KOPT-K1 (cell line): ENCODE measurements at regions not wholly inside any gene's neighbourhood (a gene's known extent, or its start where the extent isn't known, plus 50 kb on each side); places are given as distances from the start of the nearest gene placed in this dataset.

ENCODE experiments used
- H3K27ac ChIP-seq: fragments of 200-600 bp; sonication (generic); 2 replicates; pipeline ENCODE4 v1.5.1; 2016; ENCODE audit warnings: antibody characterized with exemption, mild to moderate bottlenecking, low read depth, low read length; ENCODE audit not compliant: poor library complexity, severe bottlenecking
- H3K36me3 ChIP-seq: fragments of 200-600 bp; sonication (generic); 2 replicates; pipeline ENCODE4 v1.5.1; 2017; ENCODE audit warnings: antibody characterized with exemption, mild to moderate bottlenecking, low read length, moderate library complexity; ENCODE audit not compliant: insufficient read depth
- H3K9me3 ChIP-seq: fragments of 200-600 bp; sonication (generic); 2 replicates; pipeline ENCODE4 v1.5.1; 2017; ENCODE audit warnings: antibody characterized with exemption, low read length, mild to moderate bottlenecking; ENCODE audit not compliant: insufficient read depth, poor library complexity, severe bottlenecking

DNA sequence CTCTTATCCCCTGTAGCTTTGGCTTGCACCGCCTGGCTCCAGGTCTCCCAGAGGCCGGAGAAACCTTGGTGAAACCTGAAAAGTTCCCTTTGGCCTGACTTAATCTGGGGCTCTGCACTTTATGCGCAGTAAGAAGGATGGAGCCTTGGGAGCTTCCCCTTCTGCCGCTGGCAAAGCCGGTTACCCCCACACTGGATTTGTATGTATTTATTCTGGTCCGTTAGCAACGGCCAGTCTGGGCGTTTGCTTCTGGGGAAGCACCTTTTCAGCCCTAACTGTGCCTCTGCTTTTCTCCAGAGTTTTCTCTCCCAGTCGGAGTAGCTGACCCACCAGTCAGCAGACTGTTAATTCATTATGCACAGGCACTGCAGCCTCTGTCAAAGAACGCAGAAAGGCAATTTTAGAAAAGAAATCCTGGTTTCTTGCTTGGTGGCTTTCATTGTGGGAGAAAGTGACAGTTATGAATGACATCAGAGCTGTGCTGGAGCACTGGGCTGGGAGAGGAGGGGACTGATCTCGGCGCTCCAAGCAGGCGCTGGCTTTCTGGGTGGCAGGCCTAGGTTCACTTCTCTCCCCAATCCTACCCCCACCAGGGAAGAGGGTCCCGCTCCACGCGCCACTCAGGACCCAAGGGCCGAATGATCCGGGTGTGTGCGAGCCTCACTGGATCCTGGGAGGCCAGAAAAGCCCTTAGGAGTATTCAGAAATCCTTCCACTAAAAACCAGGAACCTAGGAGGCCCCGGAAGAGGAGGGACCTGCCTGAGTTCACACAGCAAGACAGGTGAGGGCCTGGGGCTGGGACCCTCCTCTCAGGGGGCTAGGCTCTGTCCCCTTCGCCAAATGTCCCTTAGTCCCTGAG lies 70.2 kb downstream of the RTL6 start:
- no peaks in the 10 kb centered on the region for H3K36me3 ChIP-seq
- H3K9me3 ChIP-seq, result no peaks in the 10 kb centered on the region
- H3K27ac ChIP-seq, result no peak overlapping the region

DNA sequence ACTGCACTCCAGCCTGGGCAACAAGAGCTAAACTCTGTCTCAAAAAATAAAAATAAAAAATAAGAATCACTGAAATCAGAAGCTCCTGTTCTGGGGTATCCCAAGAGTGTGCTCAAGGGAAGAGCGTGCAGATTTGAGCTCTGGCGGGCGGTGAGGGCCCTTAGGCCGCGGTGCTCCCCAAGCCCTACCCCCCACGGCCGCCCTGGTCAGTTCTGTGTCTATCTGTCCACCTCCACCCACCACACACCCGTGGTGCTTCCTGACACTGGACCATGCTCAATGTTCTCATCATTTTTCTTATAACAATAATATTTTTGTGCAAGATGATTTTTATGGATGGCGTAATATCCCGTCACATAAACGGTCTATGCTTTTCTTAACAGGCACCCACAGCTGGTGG lies 71.1 kb downstream of the RTL6 start:
- Histone ChIP-seq H3K27ac (no peak overlapping the region), H3K36me3 (no peaks in the 10 kb centered on the region), H3K9me3 (peaks cover under 1% of the 10 kb centered on the region)

DNA sequence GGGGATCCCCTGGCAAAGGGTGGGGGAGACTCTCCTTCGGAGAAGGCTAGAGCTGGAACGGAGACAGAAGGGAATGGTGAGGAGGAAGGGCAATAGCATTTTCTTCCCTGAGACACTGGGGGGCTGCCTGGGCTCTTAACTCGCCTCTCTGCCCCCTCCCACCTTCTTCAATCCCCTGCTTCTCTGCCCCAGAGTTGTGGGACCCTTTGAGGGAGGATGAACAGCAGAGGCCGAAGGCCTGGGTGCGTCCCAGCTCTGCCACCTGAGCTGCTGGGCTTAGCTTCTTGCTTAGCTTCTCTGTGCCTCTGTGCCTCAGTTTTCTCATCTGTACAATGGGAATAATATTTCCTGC lies 72.4 kb downstream of the RTL6 start:
- no peak overlapping the region for H3K27ac ChIP-seq
- peaks cover 12% of the 10 kb centered on the region for H3K9me3 ChIP-seq
- no peaks in the 10 kb centered on the region for H3K36me3 ChIP-seq

DNA sequence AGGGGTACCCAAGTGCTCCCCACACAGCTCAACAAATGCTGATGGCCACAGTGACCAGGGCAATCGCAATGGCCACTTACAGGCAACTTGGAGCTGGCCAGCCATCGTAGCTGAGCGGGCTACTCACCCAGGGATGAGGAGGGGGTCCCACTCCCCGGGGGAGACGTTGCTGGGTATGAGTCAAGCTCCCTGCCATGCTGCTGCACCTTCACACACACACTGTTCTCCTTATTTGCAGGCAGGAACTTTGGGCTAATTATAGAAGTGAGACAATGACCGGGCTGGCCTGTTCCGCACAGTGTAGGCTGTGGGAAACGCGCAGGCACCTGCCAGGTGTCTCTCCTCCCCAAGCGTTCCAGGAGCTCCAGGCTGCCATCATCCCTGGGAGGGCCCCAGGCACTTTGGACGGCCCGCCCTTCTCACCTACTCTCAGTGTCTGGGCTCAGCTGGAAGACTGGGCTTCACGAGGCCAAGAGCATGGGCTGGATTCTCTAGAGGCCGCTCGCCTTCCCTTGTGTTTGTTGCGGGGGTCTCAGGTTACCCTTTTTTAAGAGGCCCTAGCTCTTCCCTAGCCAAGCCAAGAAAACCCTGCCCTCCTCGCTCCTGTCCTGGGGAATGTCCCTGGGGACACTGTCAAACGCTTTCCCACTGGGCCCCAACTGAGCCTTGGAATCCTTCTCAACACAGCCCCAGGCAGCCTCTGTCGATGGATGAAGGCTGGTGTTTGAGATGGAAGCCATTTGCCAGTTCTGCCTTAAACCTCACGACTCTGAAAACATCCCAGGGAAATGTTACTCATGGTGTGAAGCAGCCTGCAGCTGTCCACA lies 73.0 kb downstream of the RTL6 start:
- Histone ChIP-seq H3K27ac (no peak overlapping the region), H3K36me3 (no peaks in the 10 kb centered on the region), H3K9me3 (peaks cover 18% of the 10 kb centered on the region)

DNA sequence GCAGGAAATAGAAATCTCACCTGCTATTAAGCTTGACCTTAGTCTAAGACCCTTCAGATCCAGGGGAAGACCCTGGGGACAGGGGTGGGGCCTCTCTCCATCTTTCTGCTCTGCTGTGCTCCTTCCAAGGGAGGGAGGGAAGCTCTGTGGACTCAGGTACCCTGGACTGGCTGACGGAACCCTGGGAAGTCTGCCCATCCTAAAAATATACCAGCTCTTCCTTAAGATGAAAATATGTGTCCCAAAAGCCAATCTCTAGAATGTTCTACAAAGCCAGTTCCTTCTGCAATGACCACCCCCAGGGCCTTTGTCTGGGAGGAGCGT lies 73.7 kb downstream of the RTL6 start:
- H3K9me3 ChIP-seq, result peaks cover 26% of the 10 kb centered on the region
- no peak overlapping the region for H3K27ac ChIP-seq
- H3K36me3 ChIP-seq, result no peaks in the 10 kb centered on the region

DNA sequence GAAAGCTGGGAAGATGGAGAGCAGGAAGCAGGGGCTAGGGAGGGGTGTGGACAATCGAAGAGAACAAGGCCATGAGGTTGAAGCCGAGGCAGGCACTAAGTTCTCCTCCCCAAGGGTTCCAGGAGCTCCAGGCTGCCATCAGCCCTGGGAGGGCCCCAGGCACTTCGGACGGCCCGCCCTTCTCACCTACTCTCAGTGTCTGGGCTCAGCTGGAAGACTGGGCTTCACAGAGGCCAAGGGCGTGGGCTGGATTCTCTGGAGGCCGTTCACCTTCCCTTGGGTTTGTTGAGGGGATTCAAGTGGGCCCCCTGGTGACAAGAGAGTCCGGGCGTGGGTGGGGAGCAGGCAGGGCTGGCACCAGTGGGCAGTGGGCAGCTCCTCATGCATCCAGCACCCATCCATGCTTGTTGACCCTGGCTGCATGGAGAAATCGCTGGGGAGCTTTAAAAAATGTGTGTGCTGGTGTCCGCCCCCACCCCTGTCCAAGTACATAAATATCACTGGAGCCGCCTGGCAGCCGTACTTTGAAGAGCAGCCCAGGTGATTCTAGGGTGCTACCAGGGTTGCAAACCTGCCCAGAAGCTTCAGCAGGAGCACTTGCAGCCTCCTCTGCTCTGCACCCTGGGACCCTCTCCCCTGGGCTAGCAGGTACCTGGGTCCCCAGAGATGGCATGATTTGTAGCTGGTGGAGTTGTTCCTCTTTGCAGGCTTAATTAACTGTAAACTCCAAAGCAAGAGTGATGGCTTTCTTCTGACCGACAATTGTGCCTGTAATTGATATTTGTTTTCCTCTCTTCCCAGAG lies 74.3 kb downstream of the RTL6 start:
- H3K9me3 ChIP-seq, result peaks cover 31% of the 10 kb centered on the region
- H3K27ac ChIP-seq, result no peak overlapping the region
- H3K36me3 ChIP-seq, result no peaks in the 10 kb centered on the region

DNA sequence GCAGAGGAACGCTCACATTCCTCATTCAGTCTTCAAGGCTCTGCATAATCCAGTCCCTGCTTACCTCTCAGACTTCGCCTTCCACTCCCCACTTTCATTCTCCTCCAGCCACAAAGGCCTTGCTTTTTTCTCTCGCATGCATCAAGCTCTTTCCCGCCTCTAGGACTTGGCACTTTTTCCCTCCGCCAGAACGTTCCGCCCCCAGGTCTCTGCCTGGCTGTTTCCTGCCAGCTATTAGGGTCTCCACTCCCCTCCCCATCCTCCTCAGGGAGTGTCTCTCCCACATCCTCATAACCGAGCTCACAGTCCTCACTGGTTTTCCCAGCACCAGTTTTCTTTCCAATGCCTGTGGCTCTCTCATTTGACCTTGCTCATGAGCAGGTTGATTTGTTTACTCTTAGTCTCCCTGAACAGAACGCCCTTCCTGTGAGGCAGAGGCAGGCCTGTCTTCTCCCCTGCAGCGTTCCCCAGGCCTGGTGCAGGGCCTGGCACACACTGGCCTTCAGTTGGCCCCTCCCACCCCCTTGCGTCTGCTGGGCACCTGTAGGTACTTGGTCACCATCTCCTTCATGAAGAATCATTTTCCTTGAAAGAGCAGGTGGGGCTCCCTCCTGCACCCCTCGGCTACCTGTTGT lies 75.2 kb downstream of the RTL6 start:
- H3K27ac ChIP-seq, result no peak overlapping the region
- no peaks in the 10 kb centered on the region for H3K36me3 ChIP-seq
- peaks cover 32% of the 10 kb centered on the region for H3K9me3 ChIP-seq

DNA sequence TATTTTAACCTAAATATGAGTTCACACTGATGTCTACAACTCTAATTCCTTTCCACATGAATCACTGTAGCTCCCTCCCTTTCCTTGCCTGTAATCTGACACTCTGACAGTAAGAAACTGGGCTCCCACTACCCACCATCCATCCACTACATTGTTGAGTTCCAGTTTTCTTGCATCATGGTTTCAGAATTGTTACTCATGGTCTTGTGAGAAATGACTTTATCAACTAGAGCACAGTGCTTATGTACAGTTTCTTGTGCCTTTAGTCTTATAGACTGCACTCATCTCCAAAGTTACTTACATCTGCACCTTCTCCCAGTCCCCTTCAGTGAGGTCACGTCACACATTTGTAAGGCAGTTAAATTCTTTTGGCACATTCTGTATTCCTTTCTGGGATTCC lies 78.6 kb downstream of the RTL6 start:
- Histone ChIP-seq H3K36me3 (no peaks in the 10 kb centered on the region), H3K9me3 (peaks cover 38% of the 10 kb centered on the region), H3K27ac (no peak overlapping the region)

DNA sequence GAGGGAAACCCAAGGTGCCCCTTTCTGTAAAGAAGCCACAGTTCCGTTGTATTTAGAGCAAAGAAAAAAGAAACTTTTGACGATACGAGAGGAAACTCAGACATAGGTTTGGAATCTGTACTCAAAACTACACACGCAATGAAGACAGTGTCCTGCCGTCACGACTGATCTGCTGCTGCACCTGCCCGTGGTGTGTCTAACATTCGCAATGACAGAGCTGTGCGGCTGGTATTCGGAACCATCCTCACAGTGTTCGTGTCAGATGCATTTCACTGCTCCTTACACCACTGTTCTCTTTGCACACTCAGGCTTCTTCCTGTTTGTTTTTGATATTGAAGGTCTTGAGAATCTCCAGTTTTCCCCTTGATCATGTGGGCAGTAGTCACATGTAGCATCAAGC lies 84.8 kb downstream of the RTL6 start:
- H3K9me3 ChIP-seq, result peaks cover 5% of the 10 kb centered on the region
- H3K27ac ChIP-seq, result no peak overlapping the region
- no peaks in the 10 kb centered on the region for H3K36me3 ChIP-seq

DNA sequence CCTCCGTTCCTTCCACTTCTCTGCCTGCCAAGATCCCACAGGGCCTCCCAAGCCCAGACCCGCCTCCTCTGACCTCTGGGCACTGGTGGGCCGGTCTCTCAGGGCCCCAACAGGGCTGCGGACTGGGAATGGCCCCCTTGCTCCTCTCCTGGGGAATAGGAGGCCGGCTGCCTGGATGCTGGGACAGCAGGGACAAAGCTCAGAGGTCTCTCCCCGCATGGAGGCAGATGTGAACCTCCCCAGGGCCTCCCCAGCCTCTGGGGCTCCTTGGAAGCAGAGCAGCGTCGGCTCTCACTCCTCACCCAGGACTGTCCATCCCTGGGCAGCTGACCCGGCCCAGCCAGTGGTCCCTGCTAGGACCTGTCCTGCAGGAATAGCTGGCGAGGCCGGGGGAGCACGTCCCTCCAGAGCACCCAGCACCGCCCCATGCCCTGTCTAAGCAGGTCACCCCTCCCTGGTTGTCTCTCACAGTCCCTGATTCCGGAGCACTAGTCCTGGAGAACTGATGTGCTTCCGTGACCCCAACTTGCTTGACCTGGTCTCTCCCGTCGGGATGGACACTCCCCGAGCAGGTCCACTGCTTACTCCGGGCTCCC lies 85.8 kb downstream of the RTL6 start:
- Histone ChIP-seq H3K27ac (no peak overlapping the region), H3K36me3 (no peaks in the 10 kb centered on the region), H3K9me3 (peaks cover under 1% of the 10 kb centered on the region)

DNA sequence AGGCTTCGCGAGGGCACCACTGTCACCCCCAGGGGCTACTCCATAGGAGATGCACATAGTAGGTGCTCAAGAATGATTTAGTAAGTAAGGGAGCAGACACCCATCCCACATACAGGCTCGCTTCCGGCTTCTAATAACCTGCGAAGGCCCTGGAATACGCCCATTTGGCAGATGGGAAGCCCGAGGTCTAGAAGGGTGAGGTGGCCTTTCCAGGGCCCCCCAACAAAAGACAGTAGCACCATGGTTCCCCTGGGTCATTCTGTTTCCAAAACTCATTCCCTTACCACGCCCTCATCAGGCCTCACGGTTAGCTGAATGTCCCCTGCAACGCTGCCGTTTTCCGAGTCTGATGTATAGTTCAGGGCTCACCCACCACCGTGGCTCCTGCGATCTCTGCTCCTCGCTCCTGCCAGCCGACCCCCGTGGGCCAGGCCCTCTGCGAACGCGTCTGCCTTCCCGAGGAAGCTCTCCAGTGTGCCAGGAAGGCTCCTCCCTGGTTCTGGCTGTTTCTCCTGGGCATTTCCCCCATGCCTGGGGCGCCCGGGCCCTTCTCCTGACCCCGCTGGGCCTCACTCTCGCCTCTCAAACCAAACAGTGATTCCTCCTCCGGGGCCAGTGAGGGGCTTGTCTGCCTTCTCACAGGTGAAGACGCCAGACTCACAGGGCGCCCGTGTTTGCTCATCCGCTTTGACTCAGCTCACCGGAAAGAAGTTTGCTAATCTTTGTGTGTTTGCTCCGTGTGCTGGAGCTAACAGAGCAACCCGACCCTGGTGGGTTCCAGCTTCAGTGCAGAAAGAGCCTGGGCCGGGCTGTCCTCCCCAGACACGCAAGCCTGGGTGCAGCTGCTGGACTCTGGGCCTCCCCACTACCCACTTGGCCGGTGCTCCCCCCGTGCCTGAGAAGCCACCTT lies 86.6 kb downstream of the RTL6 start:
- Histone ChIP-seq H3K9me3 (no peaks in the 10 kb centered on the region), H3K27ac (no peak overlapping the region), H3K36me3 (no peaks in the 10 kb centered on the region)

DNA sequence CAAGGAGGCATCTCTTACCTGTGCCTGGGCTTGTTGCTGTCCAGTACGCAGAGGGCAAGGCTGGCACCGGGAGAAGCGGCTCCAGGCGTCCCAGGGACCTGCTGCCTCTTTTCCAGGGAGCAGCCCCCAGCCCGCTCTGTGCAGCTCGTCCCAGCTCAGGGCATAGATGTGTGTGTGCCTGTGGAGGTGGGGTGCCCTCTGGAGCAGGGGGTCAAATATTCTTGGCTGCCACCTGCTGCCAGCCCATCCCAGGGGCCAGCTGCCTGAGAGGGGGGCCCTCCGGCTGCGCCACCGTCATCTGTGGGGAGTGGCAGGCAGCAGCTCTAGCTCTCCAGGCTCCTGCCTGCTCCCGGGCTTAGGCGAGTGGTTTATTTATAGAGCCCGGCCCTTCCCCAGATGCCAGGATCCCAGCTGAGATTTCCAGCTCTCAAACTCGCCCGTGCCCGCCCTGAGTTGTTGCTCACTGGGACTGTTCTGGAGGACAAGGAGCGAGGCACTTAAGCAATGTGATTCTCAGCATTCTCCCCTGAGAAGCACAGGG lies 87.5 kb downstream of the RTL6 start:
- H3K9me3 ChIP-seq, result no peaks in the 10 kb centered on the region
- H3K27ac ChIP-seq, result no peak overlapping the region
- H3K36me3 ChIP-seq, result no peaks in the 10 kb centered on the region

DNA sequence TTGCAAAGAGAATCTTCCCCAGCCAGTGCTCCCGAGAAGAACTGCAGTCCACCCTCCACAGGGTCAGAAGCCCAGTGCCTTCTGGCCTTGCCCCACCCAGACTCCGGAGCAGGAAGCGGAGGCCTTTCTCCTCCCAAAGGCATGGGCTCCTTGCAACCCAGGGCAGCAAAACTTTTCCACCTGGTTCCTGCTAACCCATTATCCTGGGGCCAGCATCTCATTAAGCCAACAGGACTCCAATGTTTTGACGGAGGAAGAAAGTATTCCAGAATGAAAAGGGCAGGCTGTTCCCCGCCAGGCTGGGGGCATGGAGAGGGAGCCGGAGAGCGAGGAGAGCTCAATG lies 88.1 kb downstream of the RTL6 start:
- Histone ChIP-seq H3K27ac (no peak overlapping the region), H3K9me3 (no peaks in the 10 kb centered on the region), H3K36me3 (no peaks in the 10 kb centered on the region)
